ENCODE measurements at regions not wholly inside any gene's neighbourhood (a gene's known extent, or its start where the extent isn't known, plus 50 kb on each side); places are given as distances from the start of the nearest gene placed in this dataset.

DNA sequence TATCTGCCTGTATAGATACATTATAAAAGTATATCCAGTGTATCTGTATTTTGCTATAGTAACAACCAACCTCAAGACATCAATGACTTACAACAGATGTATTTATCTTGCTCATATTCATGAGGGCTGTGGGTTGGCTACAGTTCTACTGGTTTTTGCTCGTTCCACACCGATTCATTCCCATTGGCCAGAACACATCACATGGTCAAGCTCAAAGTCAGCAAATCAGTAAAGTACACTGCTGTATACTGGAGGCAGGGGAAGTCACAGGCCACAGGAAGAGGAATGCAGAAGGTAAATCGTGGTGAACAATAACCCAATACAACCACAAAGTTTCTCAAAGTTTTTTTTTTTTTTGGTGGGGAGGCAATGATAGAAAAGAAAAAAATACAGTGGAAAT lies 180.0 kb upstream of the CDKN3 start:
- DNase-seq: no peak

DNA sequence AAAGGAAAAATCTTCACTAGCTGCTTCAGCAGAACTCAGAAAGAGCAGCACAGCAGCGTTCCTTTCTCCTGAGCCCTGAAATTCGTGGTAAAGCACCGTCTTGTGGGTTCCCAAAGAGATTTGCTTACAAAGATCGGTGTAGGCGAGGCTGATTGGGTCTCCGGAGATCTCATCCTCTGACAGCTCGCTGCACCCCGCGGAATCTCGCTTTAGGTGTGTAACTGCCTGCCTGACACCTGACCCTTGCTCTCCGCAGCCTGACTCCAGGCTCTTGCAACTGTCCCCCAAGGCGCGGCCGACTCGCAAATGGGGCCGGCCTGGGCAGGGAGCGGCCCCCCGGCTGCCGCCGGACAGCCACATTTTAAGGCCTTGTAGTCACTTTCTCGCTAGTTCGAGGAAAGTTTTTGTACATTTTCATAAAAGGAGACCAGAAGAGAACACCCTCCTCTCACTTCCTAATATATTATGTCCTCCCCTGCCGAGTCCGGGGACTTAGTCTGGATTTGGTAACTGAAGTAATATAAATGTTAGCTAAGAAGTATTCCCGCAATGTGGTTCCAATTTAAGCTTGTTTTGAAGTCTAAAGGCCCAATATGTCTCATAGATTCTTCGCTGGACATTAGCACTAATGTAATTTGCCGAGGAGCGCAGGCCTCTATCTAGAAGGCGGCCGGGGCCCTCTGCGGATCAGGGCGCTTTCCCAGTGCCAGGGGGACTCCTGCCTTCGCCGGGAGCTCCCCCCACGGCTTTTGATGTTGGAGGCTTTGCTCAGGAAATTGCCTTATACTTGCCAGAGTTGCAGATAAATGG lies 177.3 kb upstream of the CDKN3 start:
- DNase-seq: no peak

DNA sequence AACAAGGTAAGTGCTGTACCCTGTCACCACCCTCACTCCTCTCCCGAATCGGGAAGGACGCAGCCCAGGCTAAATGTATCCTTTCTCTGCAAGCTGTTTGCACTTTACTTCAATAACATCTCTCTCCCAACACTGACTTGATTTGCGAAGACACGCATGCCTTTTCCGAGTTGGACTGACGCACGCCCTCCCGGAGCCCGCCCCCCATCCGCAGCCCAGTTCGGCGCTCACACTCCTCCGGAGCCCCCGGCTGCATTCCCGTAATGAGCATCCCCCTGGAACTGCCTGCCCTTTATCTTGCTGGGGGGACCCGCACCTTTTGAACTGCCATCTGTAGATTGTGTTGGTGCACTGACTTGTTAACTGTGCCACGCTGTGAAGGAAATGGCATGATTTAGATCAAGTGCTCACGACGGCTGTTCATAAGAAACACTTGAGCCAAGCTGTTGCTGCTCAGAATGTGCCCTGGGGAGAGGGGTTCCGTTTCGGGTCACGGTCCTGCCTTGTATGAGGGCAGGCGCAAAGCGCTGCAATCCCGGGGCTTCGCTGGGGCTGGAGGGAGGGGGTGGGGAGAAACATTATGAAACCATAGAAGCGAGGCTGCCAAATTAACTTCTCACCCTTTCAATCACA lies 176.6 kb upstream of the CDKN3 start:
- no peak for DNase-seq

DNA sequence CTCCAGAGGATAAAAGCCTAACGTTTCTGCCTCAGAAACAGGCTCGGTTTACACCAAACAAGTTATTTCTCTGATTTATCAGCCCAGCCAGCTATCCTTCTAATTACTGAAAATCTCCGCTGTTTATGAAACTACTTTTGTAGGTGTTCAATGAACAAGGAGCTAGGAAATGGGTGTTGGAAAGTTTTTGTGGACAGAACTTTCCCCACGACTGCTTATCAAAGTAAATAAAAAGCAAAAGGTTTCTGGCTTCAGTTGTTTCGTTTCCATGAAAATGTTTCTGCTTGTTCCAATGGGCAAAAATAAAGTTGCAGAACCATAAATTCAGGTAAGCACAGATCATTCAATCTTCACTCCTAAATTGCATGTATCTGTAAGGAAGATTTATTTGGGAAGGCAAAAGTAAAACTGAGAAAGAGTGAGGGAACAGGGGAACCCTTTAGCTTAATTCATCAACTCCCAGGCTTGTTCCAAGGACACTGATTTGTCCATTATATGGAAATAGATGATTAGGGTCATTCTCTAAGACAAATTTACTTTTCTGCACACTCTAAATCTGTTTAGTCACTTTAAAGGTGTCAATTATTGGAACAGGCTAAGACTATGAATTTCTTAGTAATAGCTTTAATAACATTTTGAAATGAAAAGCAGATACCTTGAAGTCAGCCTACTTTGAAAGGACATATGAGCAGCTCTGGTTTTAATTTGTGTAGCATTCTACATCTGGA lies 175.9 kb upstream of the CDKN3 start:
- no peak for DNase-seq

DNA sequence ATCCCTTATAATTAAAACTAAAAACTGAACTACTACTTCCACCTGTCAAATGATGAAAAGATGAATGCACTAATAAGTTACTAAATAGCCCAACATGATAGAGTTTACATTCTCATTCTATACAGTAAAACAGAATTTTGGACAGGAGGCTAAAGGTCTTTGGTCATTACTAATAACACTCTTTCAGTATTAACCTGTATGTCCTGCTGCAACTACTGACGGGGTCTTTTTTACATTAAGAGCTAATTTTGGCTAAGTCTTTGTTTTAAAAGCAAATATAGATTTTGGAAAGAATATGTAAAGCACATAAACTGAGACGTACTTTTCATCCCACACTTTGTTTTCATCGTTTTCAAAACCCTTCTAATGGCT lies 175.4 kb upstream of the CDKN3 start:
- no peak for DNase-seq

DNA sequence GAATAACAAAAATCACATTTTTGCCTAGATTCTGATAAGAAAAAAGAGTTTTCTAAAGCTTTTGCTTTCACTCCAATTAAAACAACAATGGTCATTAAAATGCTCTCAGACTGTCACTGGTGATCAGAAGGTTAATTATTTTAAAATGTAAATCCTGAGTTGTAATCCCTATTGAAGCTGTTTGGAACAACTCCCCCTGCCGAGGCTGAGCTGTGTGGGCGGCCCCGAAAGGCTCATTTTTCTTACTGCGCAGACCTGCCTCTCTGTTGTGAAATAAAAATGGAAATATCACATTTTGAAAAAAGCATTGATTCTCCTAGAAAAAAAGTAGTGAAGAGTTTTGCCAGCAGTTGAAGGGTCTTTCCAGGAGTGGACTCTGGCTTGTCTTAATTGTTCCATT lies 174.8 kb upstream of the CDKN3 start:
- DNase-seq: no peak

DNA sequence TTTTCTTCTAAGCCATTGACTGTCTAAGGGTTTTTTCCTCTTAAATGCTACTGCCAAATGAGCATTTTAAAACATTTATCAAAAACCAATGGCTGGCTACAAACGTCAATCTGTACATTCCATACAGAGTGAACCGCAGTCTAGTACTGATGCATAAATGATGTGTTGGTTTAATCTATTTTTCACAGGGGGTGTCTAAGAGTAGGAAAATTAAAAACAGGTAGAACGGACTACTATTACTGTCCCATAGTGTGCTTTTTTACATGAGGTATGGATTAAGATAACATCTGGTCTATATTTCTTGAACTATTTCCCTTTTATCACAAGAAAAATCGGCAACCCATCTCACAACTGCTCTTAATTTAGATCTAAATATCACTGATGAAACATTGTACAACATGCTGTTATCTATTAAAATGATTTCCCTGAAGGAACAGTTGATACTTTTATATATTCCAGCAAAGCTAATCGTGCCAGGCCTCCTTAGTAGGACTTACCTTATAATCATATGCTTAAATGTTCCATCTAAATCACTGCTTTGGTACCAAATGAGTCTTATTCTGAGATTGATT lies 172.9 kb upstream of the CDKN3 start:
- no peak for DNase-seq

DNA sequence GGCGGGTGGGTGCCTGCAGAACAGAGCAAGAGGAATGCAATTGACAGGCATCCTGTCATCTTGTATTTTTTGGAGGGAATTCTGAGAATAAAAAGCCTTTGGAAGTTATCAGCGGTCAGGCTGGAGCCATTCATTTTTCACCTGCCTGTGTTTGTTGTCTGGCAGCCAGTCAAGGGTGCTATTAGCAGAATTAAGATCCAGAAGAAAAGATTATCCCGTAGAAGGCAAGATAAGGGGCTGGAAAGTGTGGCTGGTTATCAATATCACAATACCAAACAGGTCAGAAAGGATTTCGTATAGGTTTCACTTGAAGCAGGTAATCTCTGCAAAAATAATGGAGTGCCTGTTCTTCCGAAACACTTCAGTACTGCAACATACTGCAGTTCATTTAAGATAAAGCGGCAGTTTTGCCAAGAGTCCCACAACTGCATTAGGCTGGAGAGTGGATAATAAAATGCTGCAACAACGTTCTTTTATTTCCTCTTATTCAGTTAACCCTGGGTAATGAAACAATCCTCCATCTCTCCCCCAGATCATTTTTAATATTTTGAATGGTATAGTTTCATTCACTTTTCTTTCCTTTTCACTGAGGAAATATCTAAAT lies 171.2 kb upstream of the CDKN3 start:
- no peak for DNase-seq

DNA sequence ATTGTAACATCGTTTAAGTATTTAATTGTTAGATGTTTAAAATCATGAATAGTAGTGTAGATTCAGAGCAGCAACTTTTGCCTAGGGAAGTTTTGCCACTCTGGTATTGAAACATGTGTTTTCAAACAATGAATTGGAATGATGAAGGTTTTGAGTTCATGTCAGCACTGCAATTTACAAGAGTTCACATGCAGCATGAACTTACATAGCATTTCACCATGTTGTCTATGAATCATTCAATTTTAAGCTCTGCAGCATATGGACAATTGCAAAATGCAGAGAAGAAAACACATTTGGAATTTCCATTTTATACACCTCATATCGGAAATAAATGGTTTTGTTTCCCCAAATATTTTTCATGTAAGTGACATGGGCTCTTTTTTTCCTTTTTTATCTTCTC lies 170.7 kb upstream of the CDKN3 start:
- no peak for DNase-seq

DNA sequence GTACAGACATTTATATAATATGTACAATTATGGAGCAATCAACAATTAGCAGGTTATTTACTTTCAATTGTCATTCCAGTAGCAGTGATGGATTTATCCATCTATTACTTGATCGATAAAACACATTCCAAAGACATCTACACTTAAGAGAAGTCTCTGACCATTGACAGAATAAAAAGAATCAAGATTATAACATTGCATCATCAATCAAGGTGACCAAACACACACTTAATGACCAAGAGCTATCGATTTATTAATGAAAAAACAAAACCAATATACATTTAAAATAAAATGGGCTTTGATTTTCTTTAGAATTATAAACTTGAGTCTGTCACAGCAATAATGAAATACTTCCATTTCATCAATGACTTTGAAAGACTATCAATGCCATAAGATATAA lies 170.2 kb upstream of the CDKN3 start:
- DNase-seq: no peak

DNA sequence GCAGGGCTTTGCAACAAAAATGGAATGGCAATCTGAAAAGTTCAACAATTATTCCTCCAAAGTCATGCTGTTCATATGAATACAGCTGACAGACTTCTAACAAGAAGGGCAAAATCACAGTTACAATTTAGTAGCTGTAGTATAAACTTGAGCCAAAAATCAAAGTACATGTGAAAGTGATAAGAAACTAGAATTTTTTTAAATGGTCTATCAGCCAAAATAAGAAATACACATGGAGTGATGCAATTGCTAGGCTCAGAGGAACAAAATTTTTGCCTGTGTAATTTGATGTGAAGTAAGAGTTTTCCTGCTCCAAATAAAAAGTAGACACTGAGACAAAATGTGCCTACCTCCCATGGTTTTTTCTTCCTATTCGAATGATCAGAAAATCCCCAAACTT lies 167.7 kb upstream of the CDKN3 start:
- DNase-seq: no peak

DNA sequence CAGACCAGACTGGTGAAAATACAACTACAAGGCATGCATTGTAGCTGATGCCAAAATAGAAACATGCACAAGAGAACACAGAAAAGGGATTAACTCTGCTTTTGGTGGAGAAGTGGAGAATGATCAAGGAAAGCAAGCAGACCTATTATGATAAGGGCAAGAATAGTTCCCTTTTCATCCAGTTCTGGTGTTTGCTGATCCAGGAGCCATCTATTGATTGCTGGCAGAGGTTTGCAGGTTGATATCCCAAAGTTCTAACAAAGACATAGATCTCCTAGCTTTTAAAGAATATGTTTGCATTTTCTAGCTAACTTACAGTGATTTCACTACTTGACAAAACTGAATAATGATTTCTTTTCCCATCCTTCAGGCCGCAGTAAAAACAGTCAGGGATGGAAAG lies 166.2 kb upstream of the CDKN3 start:
- no peak for DNase-seq

DNA sequence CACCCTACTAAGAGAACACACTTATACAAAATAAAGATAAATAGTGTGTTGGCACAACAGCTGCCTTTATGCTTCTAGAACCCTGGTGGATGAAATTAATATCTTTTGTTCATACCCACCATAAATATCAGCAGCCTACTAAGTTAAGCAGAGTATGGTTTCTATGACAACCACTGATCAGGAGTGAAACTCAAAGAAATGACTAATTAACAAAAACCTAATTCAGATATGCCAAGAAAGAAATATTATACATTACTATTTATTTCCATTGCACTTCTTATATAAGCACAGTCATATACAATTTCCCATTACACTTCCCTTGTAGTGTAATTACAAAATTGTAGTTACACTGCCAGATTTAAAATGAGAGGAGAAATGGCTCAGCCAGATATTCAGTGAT lies 164.1 kb upstream of the CDKN3 start:
- DNase-seq: no peak

DNA sequence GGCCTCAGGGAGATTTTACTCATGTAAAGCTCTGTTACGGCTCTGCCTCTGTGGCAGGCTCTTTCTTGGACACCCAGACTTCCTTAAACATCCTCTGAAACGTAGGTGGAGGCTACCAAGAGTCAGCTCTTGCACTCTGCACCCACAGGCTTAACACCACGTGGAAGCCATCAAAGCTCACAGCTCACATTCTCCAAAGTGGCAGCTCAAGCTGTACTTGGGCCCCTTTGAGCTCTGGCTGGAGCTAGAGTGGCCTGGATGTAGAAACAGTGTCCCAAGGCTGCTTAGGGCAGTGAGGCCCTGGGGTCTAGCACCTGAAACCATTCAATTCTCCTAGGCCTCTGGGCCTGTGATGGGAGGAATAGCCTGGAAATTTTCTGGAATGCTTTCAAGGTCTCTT lies 155.3 kb upstream of the CDKN3 start:
- no peak for DNase-seq

DNA sequence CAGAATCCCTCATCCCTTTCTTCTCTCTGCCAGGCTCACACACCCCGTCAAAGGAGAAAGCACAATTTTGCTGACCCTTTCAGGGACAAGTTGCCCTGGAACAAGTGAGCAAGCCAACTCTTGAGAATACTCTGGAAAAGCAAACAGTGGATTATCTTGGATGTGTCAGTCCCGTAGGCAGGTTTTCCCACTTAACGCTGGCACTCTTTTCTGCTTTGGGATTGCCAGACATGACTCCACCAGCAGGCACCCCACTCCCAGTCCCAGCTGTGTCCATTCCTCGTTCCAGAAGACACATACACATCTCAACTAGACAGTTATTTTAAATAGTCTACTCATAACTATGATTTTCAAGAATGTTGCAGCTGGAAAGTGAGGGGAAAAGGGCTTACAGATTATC lies 145.5 kb upstream of the CDKN3 start:
- DNase-seq: no peak

DNA sequence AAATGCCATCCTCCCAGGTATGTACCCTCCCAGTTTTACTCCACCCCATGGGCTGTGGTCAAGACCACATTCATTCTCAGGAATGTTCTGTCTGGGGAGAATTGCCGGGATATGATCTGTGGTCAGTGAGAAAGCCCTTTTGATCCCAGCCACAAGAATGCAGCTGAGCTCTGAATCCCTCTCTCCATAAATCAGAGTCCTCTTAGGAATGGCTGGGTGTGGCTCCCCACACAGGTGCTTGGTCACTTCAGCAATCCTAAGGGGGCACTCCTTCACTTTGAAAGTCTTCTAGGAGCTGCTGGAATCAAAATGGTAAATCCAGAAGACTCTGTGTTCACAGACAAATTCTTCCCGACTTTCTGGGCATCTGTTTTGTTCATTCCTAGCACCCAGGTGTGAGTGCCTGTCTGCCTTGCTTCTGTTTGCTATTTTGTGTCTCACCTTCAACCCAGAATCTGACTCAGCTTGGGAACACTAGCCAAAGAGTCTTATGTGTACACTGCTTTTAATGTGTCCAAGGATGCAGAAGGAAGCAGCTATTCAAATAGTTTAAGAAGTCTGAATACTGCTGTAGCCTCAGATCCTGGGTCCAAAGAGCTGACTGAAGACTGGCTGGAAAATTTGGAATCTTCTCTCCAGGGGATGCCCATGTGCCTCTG lies 144.6 kb upstream of the CDKN3 start:
- DNase-seq: no peak

DNA sequence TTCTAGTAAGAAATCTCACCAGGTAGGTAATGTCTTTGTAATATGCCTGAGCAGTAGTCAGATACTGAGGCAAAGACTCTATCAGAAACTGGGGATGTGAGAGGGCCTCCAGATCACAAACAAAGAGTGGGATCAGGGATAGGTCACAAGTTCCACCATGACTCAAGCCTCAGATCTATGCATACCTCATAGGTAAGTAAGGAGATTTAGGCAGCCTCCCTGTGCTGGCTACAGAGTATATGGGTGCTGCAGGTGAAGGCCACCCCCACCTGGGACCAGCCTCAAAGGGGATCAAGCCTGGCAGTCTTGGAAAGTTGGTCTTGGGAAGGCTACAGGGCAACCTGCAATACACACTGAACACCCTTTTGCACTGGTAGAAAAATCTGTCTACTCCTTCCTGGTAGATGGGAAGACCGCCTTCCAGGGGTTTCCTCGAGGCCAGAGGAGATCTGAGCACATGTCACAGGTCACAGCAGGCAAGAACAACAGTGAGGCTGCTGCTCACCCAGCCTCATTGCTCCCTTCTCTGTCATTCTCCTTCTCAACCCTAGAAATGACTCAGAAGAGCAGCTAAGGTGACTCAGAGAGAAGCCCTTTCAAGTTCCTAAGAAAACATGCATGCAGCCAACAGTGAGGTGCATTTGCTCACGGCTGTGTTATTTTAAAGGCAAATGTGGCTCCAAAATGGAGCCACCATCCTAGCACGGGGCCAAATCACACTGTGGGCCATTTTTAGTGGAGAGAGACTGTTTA lies 143.4 kb upstream of the CDKN3 start:
- no peak for DNase-seq

DNA sequence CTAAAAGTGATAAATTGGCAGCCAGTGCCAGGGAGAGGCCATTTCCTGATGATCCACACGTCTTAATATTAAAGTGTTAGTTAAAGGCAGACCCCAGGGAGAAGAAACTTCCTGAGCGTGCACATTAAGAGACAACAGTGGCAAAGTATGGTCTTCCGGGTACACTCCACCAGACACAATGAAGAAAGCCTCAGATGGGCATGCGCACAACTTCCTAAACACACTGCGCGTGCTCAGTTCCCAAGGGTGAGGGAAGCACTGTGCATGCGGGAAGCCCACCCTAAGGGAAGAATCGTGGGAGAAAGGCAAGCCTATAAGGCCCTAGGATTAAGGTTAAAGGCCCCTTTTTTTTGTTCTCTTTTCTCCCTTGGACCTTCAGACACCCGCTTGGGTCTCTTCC lies 140.7 kb upstream of the CDKN3 start:
- no peak for DNase-seq

DNA sequence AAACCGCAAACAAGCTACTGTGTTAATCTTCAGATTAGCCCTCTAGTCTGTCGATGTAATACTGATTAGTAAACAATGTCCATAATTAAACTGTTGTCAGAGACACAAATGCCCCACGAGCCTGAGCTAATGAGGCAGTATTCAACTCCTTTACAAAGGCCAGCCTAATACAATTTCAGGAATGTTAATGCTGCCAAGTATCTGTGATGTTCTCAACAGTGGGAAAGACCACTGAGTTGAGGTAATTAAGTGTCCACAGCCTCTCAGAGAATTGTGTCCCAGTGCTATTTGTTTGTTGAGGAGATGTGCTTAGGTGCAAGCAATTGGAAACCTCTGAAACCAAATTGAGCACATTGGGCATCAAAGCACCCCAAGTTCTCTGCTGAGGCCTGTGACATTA lies 139.4 kb upstream of the CDKN3 start:
- no peak for DNase-seq

DNA sequence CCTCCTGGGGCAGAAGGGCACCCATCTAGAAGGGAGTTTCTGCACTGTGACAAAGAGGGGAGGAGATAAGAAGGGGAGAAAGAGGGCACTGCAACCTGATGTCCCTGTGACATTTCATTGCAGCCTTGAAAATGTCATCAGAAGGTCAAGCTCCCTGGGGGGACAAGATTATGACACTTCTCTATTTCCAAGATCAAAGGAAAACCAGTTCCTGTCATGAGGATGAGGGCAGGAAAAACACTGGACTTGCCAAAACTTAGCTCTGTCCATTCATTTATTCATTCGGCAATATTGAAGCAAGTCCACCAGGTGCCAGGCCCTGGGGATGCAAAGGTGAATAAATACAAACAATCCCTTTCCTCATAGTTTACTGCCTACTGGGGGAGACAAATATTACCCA lies 138.4 kb upstream of the CDKN3 start:
- no peak for DNase-seq

DNA sequence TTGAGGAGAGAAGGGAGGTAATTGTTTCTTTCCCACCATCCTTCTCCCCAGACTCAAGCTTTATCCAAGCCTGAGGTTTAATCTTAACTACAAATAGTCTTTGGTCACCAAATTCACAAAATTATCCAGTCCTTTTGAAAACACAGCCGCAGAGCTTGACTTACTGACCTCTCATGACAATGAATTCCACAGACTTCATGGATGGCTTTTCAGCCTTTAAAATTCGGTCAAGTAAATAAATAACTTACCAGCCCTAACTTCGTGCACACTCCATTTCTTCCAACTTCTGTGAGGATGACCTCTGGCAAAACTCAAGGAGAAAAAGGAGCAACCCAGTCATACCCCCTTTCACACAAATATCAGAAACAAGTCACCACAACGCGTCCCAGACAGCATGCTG lies 137.0 kb upstream of the CDKN3 start:
- no peak for DNase-seq

DNA sequence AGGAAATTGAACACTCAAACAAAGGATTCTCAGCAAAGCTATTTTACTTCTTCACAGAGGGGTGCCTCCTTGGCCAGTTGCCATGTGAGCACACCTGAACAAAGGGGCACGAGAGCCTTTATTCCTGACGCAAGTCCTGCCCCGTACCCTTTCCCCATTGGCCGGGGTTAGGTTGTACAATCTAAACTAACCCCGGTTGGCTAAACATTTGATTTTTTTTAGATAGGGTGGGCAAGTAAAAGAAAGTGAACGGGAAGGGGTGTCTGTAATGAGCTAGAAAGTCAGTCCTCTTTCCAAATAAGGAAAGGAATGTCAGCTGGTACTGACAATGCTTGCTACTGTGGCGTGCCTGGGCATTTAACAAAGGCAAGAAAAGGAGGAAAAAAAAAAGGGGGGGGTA lies 135.5 kb upstream of the CDKN3 start:
- DNase-seq: no peak
